HS-5 (cell line): ENCODE measurements at regions not wholly inside any gene's neighbourhood (a gene's known extent, or its start where the extent isn't known, plus 50 kb on each side); places are given as distances from the start of the nearest gene placed in this dataset.
"Not testable (repeated sequence)": the region's sequence is repeated elsewhere in the genome, so short reads cannot be mapped to it uniquely, and the experiment has no call there.

Source experiments
- DNase-seq: peaks from one replicate; pipeline ENCODE4 v3.0.0-alpha.2; 2012; ENCODE audit warnings: low read depth

GRCh38 chrX:113330416-113330815, 489.8 kb upstream of the AMOT start:
- peak; percentile 15 for DNase-seq

- no peak for DNase-seq
Measured at GRCh38 chrX:113315927-113316326, 475.3 kb upstream of the AMOT start.

GRCh38 chrX:113305496-113305895, 464.9 kb upstream of the AMOT start:
- peak; percentile 73 for DNase-seq

GRCh38 chrX:113300580-113300979, 459.9 kb upstream of the AMOT start:
- DNase-seq = no peak

GRCh38 chrX:113297437-113297836, 456.8 kb upstream of the AMOT start:
- DNase-seq = no peak

GRCh38 chrX:113289503-113289902, 448.9 kb upstream of the AMOT start:
- no peak for DNase-seq

- DNase-seq = no peak
Measured at GRCh38 chrX:113287761-113288160, 447.1 kb upstream of the AMOT start.

- DNase-seq = no peak
Measured at GRCh38 chrX:113275804-113276203, 435.2 kb upstream of the AMOT start.

- DNase-seq = no peak
Measured at GRCh38 chrX:113274791-113275190, 434.2 kb upstream of the AMOT start.

- DNase-seq = no peak
Measured at GRCh38 chrX:113274345-113274744, 433.7 kb upstream of the AMOT start.

GRCh38 chrX:113269203-113269602, 428.6 kb upstream of the AMOT start:
- DNase-seq = no peak

- DNase-seq = no peak
Measured at GRCh38 chrX:113260474-113260873, 419.8 kb upstream of the AMOT start.

GRCh38 chrX:113222305-113222704, 381.7 kb upstream of the AMOT start:
- DNase-seq = no peak

GRCh38 chrX:113212052-113212451, 371.4 kb upstream of the AMOT start:
- DNase-seq = no peak

- DNase-seq = no peak
Measured at GRCh38 chrX:113202601-113203000, 362.0 kb upstream of the AMOT start.

- no peak for DNase-seq
Measured at GRCh38 chrX:113195949-113196348, 355.3 kb upstream of the AMOT start.

GRCh38 chrX:113192418-113192817, 351.8 kb upstream of the AMOT start:
- no peak for DNase-seq

- DNase-seq = no peak
Measured at GRCh38 chrX:113157496-113157895, 316.9 kb upstream of the AMOT start.

- DNase-seq = not testable (repeated sequence)
Measured at GRCh38 chrX:113154315-113154714, 313.7 kb upstream of the AMOT start.

GRCh38 chrX:113136836-113137235, 296.2 kb upstream of the AMOT start:
- DNase-seq = no peak

- no peak for DNase-seq
Measured at GRCh38 chrX:113133316-113133715, 292.7 kb upstream of the AMOT start.

- DNase-seq = no peak
Measured at GRCh38 chrX:113124693-113125092, 284.1 kb upstream of the AMOT start.

GRCh38 chrX:113075521-113075920, 234.9 kb upstream of the AMOT start:
- DNase-seq = no peak

- DNase-seq = peak; percentile 36
Measured at GRCh38 chrX:113059714-113060113, 219.1 kb upstream of the AMOT start.

GRCh38 chrX:113058634-113059033, 218.0 kb upstream of the AMOT start:
- peak; percentile 55 for DNase-seq
